Fibroblast of peridontal ligament (primary cell): ENCODE measurements at regions not wholly inside any gene's neighbourhood (a gene's known extent, or its start where the extent isn't known, plus 50 kb on each side); places are given as distances from the start of the nearest gene placed in this dataset.

Source experiments
- DNase-seq: peaks from one replicate; pipeline ENCODE4 v3.0.0-alpha.2; 2010; ENCODE audit errors: extremely low read depth

- no peak for DNase-seq
These were observed 163.5 kb upstream of the SLC10A2 start for GRCh38 chr13:103229674-103230073.

DNA sequence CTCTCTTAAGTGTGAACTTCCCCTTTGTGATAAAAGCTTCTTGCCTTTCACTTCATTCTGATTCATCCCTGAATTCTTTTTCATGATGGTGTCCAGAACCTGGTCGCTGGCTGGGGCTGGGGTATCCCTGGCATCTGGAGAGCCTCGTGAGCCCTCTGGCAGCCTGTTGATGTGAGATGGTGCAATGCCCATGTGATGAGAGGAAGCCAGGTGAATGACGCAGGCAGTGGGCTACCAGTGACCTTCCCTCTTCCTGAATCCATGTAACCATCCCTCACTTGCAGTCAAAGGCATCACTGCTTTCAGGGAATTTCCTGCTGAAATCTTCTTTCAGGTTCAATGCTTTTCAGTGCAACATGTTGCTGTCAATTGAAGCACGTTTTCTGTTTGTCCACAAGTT is 158.6 kb upstream of the SLC10A2 start:
- no peak for DNase-seq

- DNase-seq, result no peak
These were observed 156.5 kb upstream of the SLC10A2 start for GRCh38 chr13:103222683-103223082.

- DNase-seq, result no peak
These were observed 152.0 kb upstream of the SLC10A2 start for GRCh38 chr13:103218253-103218652.

DNA sequence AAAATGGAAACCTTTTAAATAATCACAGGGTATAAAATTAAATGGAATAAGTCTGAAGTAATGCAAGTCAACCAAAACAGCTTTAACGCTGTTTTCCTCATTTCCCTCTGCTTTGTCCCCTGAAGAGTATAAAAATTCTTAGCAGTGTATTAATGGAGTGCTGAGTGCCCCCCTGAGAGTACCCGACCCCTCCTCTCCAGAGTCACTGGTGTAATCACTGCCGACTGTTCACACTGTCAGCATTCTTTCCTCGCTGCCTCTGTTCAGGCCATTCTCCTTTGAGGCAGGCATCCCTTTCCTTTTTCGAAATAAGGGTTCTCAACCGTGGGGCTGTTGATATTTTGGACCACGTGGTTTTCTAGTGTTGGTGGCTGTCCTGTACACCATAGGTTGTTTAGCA is 146.9 kb upstream of the SLC10A2 start:
- DNase-seq, result no peak

- no peak for DNase-seq
These were observed 144.1 kb upstream of the SLC10A2 start for GRCh38 chr13:103210348-103210747.

GRCh38 chr13:103203735-103204330 is 137.6 kb upstream of the SLC10A2 start:
- DNase-seq, result no peak

DNA sequence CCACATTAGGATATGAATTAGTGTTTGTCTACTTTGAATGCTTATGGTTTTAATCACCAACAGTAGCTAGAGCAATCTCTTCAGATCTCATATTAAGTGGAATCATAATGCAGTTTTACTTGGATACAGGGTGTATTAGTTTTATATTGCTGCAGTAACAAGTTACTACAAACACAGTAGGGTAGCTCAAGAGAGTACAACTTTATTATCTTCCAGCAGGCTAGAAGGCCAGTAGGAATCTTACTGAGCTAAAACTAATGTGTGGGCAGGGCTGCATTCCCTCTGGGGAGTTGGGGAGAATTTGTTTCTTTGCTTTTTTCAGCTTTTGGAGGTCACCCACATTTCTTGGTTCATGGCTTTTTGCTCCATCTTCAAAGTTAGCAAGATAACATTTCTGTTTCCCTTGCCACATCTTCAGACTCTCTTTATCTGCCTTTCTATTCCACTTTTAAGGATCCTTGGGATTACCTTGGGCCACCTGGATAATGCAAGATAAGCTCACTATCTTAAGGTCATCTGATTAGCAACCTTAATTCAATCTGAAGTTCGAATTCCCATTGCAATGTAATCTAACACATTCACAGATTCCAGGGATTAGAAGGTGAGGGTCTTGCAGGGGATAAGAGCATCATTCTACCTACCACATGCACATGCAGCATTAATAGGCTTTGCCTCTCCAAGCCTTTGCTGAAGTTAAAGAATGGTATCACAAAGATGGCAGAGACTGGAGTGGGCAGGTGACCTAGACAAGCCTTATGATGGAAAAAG is 134.1 kb upstream of the SLC10A2 start:
- DNase-seq, result no peak

DNA sequence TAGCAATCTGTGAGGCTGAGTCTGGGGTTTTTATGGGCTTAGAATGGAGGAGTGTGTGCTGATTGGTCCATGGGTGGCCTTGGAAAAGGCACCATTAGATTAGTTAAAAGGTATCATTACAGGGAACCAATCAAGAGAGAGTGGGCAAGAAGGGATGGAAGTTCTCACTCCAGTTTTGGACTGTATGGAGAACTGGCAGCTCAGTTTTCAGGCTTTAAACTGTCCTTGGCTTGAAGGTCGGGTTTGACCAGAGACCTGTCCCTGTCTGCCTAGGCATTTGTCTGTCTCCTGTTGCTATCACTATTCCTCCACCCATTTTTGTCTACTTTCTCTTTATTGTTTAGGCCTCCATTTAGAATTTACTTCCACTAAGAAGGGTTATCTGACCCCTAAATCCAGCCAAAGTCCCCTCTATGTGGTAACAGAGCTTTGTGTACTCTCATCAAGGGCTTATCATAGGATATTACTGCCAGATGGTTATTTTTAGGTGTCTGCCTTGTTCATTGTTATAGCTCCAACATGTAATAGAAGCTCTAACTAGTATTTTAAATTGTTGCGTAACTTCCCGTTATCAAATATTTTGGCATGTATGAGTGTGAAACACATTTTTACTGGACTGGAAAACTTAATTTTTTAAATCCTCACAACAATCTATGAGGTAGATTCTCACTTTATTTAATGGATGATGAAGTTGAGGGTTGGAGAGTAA is 133.3 kb upstream of the SLC10A2 start:
- DNase-seq, result no peak

DNA sequence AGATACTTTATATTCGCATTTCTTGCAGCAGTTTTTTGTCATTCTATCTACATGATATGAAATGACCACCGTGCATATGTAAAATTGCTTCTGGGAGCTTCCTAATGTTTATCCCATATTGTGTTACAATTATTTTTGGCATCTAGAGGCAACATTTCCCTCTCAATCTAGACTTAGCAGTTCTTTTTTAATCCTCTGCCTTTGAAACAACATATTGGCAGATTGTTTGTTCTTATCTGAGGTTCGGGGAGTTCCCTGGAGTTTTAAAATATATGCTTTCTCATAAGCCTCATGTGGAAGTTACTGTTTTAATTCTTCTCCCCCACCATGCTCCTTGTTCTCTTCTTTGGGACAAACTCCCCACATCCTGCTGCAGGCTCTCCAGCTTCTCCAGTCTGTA is 130.1 kb upstream of the SLC10A2 start:
- no peak for DNase-seq

DNA sequence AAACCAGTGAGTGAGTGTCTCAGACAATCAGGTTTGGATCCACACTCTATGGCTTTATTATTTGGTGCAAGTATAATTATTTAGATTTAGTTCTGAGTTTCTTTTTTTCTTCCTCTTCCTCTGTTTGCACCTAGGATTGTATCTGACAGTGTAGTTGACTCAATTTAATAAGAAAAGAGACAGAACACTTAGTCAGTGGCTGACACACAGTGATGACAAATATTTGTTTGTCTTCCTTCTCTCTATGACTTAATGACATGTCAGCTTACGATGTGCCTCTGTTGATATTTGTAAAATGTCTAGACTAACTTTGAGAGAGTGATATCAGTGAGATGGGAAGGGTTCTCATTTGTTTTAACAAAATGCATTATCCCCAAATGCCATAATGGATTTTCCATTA is 129.5 kb upstream of the SLC10A2 start:
- no peak for DNase-seq

GRCh38 chr13:103194871-103195270 is 128.7 kb upstream of the SLC10A2 start:
- DNase-seq, result no peak

DNA sequence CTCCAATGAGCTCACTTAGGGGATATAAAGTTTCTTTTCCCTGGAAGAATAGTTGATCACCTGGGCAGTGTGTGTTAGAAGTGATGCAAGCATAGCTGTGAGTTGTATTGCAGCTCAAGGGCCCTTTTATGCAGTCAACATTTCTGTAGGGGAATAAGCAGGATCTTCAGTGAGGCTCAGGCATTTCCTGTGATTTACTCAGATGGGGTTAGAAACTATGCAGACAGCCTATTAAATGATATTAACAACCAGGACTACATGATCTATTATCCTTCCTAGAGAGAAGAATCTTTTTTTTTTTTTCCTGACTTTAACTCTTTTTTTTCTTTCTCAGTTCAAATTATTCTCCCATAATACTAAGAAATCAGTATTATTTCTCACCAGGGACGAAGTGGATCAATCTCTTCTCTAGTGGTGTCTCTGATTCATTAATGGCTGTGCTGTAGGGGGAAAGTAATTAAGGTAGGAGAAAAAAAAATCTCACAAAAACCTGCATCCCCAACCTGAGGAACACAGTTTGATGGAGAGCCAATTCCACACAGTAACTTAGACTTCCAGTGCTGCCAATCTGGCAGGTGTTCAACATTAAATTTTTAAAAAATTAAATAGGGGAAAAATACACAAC is 126.4 kb upstream of the SLC10A2 start:
- no peak for DNase-seq

DNA sequence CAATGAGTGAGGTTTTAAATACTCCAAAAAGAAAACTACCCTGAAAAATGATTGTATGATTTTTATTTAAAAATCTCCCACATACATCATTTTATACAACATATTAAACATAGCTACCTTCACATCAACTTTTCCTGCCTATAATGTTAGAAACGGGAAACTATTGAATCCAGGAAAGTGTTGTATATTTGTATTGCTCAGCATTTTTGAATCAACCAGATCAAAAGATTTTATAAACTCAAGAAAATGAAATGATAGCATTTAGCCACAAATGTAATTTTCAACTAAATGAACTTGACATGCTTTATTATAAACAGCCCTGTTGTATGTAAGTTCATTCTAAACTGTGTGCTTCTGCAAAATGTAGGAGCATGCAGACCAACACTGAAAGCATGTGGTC is 124.6 kb upstream of the SLC10A2 start:
- no peak for DNase-seq

GRCh38 chr13:103188713-103189326 is 122.6 kb upstream of the SLC10A2 start:
- DNase-seq, result peak; percentile 52

GRCh38 chr13:103187721-103188156 is 121.5 kb upstream of the SLC10A2 start:
- no peak for DNase-seq

- no peak for DNase-seq
These were observed 118.2 kb upstream of the SLC10A2 start for GRCh38 chr13:103184413-103184812.

- no peak for DNase-seq
These were observed 113.0 kb upstream of the SLC10A2 start for GRCh38 chr13:103178986-103179943.

DNA sequence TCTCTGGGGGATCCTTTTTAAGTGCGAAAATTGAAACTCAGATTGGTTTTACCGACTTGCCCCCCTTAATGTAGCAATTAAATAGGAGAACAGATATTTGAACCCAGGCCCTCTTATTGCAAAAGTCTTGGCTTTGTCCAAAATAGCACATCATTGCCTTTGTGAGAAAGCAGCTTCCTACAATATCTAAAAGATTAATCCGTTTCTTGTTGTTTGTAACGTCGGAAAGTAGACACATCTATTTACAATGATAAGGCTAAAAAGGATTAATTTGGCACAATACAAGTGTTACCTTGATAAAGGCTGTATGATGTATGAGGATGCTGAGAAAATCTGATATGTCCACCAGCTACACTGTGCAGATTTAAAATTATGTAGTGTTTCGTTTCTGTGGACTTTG is 108.7 kb upstream of the SLC10A2 start:
- no peak for DNase-seq

GRCh38 chr13:103168901-103169508 is 102.8 kb upstream of the SLC10A2 start:
- DNase-seq, result no peak
